Glutamatergic neuron (in vitro differentiated cells): ENCODE measurements at regions not wholly inside any gene's neighbourhood (a gene's known extent, or its start where the extent isn't known, plus 50 kb on each side); places are given as distances from the start of the nearest gene placed in this dataset.

Experiments
- DNase-seq: peaks from one replicate; pipeline ENCODE4 v3.0.0; 2022
- H3K27ac Mint-ChIP-seq: one replicate; pipeline ENCODE4 v1.8.0; 2020; ENCODE audit warnings: mild to moderate bottlenecking, mixed read lengths, inconsistent platforms; ENCODE audit not compliant: unreplicated experiment
- H3K27me3 Mint-ChIP-seq: one replicate; pipeline ENCODE4 v1.8.0; 2020; ENCODE audit warnings: mild to moderate bottlenecking, moderate library complexity, mixed read lengths, inconsistent platforms; ENCODE audit not compliant: unreplicated experiment
- H3K36me3 Mint-ChIP-seq: one replicate; pipeline ENCODE4 v1.8.0; 2020; ENCODE audit warnings: mild to moderate bottlenecking, mixed read lengths, inconsistent platforms; ENCODE audit not compliant: unreplicated experiment
- H3K4me1 Mint-ChIP-seq: one replicate; pipeline ENCODE4 v1.8.0; 2020; ENCODE audit warnings: mild to moderate bottlenecking, low read depth, mixed read lengths, inconsistent platforms; ENCODE audit not compliant: unreplicated experiment
- H3K4me3 Mint-ChIP-seq: one replicate; pipeline ENCODE4 v1.8.0; 2020; ENCODE audit warnings: mild to moderate bottlenecking, mixed read lengths, inconsistent platforms; ENCODE audit not compliant: unreplicated experiment
- H3K9me3 Mint-ChIP-seq: one replicate; pipeline ENCODE4 v1.8.0; 2020; ENCODE audit warnings: mild to moderate bottlenecking, moderate library complexity, mixed read lengths, inconsistent platforms; ENCODE audit not compliant: unreplicated experiment
- CTCF ChIP-seq: fragments of 200-600 bp; sonication (generic); IDR thresholded peaks from one replicate; pipeline ENCODE4 v1.5.0; 2021; ENCODE audit not compliant: partially characterized antibody, unreplicated experiment

GRCh38 chr1:80755944-80756343, 1044.8 kb upstream of the ADGRL2 start:
- DNase-seq = no peak
- H3K4me3 Mint-ChIP-seq = no peak overlapping the region
- TF ChIP-seq CTCF = no peak
- H3K27ac Mint-ChIP-seq = no peak overlapping the region
- H3K4me1 Mint-ChIP-seq = no peaks in the 10 kb centered on the region
- peaks cover 3% of the 10 kb centered on the region for H3K9me3 Mint-ChIP-seq
- H3K27me3 Mint-ChIP-seq = no peaks in the 10 kb centered on the region
- H3K36me3 Mint-ChIP-seq = peaks cover 2% of the 10 kb centered on the region

GRCh38 chr1:80751204-80751603, 1049.5 kb upstream of the ADGRL2 start:
- DNase-seq = no peak
- H3K4me1 Mint-ChIP-seq = no peaks in the 10 kb centered on the region
- H3K27me3 Mint-ChIP-seq = no peaks in the 10 kb centered on the region
- H3K9me3 Mint-ChIP-seq = peaks cover 4% of the 10 kb centered on the region
- no peak for TF ChIP-seq CTCF
- H3K4me3 Mint-ChIP-seq = no peak overlapping the region
- H3K36me3 Mint-ChIP-seq = peaks cover 5% of the 10 kb centered on the region
- H3K27ac Mint-ChIP-seq = no peak overlapping the region

GRCh38 chr1:80731241-80731894, 1069.4 kb upstream of the ADGRL2 start:
- Mint-ChIP-seq H3K27me3 (no peaks in the 10 kb centered on the region), H3K36me3 (no peaks in the 10 kb centered on the region), H3K4me1 (no peaks in the 10 kb centered on the region), H3K4me3 (no peak overlapping the region), H3K9me3 (peaks cover 2% of the 10 kb centered on the region), H3K27ac (no peak overlapping the region)
- no peak for TF ChIP-seq CTCF
- no peak for DNase-seq

- Mint-ChIP-seq H3K27ac (no peak overlapping the region), H3K27me3 (no peaks in the 10 kb centered on the region), H3K36me3 (no peaks in the 10 kb centered on the region), H3K4me3 (no peak overlapping the region), H3K9me3 (no peaks in the 10 kb centered on the region), H3K4me1 (no peaks in the 10 kb centered on the region)
- DNase-seq = no peak
- no peak for TF ChIP-seq CTCF
These were observed 1078.1 kb upstream of the ADGRL2 start for GRCh38 chr1:80722611-80723010.

GRCh38 chr1:80706526-80706925, 1094.2 kb upstream of the ADGRL2 start:
- H3K9me3 Mint-ChIP-seq = no peaks in the 10 kb centered on the region
- H3K36me3 Mint-ChIP-seq = no peaks in the 10 kb centered on the region
- no peak overlapping the region for H3K4me3 Mint-ChIP-seq
- peaks cover 4% of the 10 kb centered on the region for H3K4me1 Mint-ChIP-seq
- TF ChIP-seq CTCF = no peak
- H3K27me3 Mint-ChIP-seq = no peaks in the 10 kb centered on the region
- DNase-seq = no peak
- no peak overlapping the region for H3K27ac Mint-ChIP-seq
